AG04449 (cell line): ENCODE measurements at regions not wholly inside any gene's neighbourhood (a gene's known extent, or its start where the extent isn't known, plus 50 kb on each side); places are given as distances from the start of the nearest gene placed in this dataset.

Experiments
- CTCF ChIA-PET: fragments of 350-600 bp; formaldehyde crosslinking; extraction: SDS; loops from one replicate; lab custom pipeline; 2021; ENCODE audit warnings: antibody characterized with exemption; lab: Yijun Ruan, JAX
- POLR2A ChIA-PET: fragments of 400-600, 350-600 bp; formaldehyde crosslinking; extraction: SDS; loops from one replicate; lab custom pipeline; 2020; ENCODE audit warnings: antibody characterized with exemption, inconsistent platforms; lab: Yijun Ruan, JAX
- DNase-seq: peaks from one replicate; pipeline ENCODE4 v3.0.0-alpha.2; 2010; ENCODE audit warnings: low read depth, low spot score
- H3K4me3 ChIP-seq: 2 replicates; pipeline ENCODE4 v1.5.1; 2011; ENCODE audit warnings: low read depth, mild to moderate bottlenecking, control low read depth, low read length
- CTCF ChIP-seq: IDR thresholded peaks from one replicate; pipeline ENCODE4 v1.5.1; 2011; ENCODE audit warnings: mild to moderate bottlenecking, moderate library complexity, low read length, control low read depth, inconsistent platforms; ENCODE audit not compliant: insufficient read depth; ENCODE audit errors: missing control alignments

- ChIA-PET CTCF (no interaction called here), POLR2A (no interaction called here)
- DNase-seq = no peak
- no peak for TF ChIP-seq CTCF
- no peak overlapping the region for H3K4me3 ChIP-seq
These were observed 90.2 kb downstream of the DACT2 start for GRCh38 chr6:168229368-168229752.

GRCh38 chr6:168228676-168229367 lies 90.8 kb downstream of the DACT2 start:
- DNase-seq = no peak
- no peak for TF ChIP-seq CTCF
- ChIA-PET POLR2A (no interaction called here), CTCF (no interaction called here)
- no peak overlapping the region for H3K4me3 ChIP-seq

GRCh38 chr6:168227840-168228239 lies 91.7 kb downstream of the DACT2 start:
- no peak overlapping the region for H3K4me3 ChIP-seq
- TF ChIP-seq CTCF = no peak
- no peak for DNase-seq
- CTCF ChIA-PET = no interaction called here
- POLR2A ChIA-PET = no interaction called here

- CTCF ChIA-PET = no interaction called here
- no peak for DNase-seq
- POLR2A ChIA-PET = no interaction called here
- H3K4me3 ChIP-seq = no peak overlapping the region
- no peak for TF ChIP-seq CTCF
These were observed 92.7 kb downstream of the DACT2 start for GRCh38 chr6:168226902-168227318.

- POLR2A ChIA-PET = no interaction called here
- H3K4me3 ChIP-seq = no peak overlapping the region
- no peak for TF ChIP-seq CTCF
- no peak for DNase-seq
- CTCF ChIA-PET = no interaction called here
These were observed 93.4 kb downstream of the DACT2 start for GRCh38 chr6:168226061-168226752.

GRCh38 chr6:168225471-168225911 lies 94.1 kb downstream of the DACT2 start:
- TF ChIP-seq CTCF = no peak
- CTCF ChIA-PET = no interaction called here
- DNase-seq = no peak
- POLR2A ChIA-PET = no interaction called here
- H3K4me3 ChIP-seq = no peak overlapping the region
